Vagina (tissue), 2 donors: ENCODE measurements at regions not wholly inside any gene's neighbourhood (a gene's known extent, or its start where the extent isn't known, plus 50 kb on each side); places are given as distances from the start of the nearest gene placed in this dataset.

ENCODE experiments used
- DNase-seq, 2 donors: peaks; one replicate each; pipeline ENCODE4 v3.0.0-alpha.2; 2017; ENCODE audit errors: extremely low spot score in 2 of 2
- H3K27ac ChIP-seq: fragments of 200-600 bp; sonication (generic); one replicate; pipeline ENCODE4 v1.5.1; 2019
- H3K27me3 ChIP-seq: fragments of 200-600 bp; sonication (generic); one replicate; pipeline ENCODE4 v1.5.1; 2019
- H3K36me3 ChIP-seq, 2 donors: fragments of 200-600 bp; sonication (generic); one replicate each; pipeline ENCODE4 v1.5.1; 2017 to 2019
- H3K4me1 ChIP-seq: fragments of 200-600 bp; sonication (generic); one replicate; pipeline ENCODE4 v1.5.1; 2019
- H3K4me3 ChIP-seq, 2 donors: fragments of 200-600 bp; sonication (generic); 1 replicate in 1 of 2; 2 replicates in 1 of 2; pipeline ENCODE4 v1.5.1; 2016 to 2019
- H3K9me3 ChIP-seq: fragments of 200-600 bp; sonication (generic); one replicate; pipeline ENCODE4 v1.5.1; 2019
- POLR2A ChIP-seq, 2 donors: fragments of 450-650 bp; IDR thresholded peaks; one replicate each; pipeline ENCODE4 v1.6.1; 2017; ENCODE audit warnings: antibody characterized with exemption in 2 of 2, mild to moderate bottlenecking in 2 of 2, moderate library complexity in 2 of 2
- POLR2AphosphoS5 ChIP-seq, 2 donors: sonication (generic); formaldehyde crosslinking; IDR thresholded peaks; one replicate each; pipeline ENCODE4 v1.9.0; 2017; ENCODE audit warnings: antibody characterized with exemption in 2 of 2, mild to moderate bottlenecking in 2 of 2, low read depth in 1 of 2; ENCODE audit not compliant: insufficient read depth in 1 of 2
- intact Hi-C: fragments of 100-400 bp; cut with DNase I; formaldehyde crosslinking; loops from one replicate; pipeline ENCODE4 v1.15.1; 2023
- TF ChIP-seq, protein P1 (sequence below), 3 experiments: fragments of 450-650 bp in 2 of 3; fragments of 200-600 bp in 1 of 3; sonication (generic) in 1 of 3; IDR thresholded peaks; one replicate each; pipeline ENCODE4 v1.5.1; 2017 to 2019; ENCODE audit warnings: antibody characterized with exemption in 3 of 3, mild to moderate bottlenecking in 2 of 3, moderate library complexity in 2 of 3

DNA sequence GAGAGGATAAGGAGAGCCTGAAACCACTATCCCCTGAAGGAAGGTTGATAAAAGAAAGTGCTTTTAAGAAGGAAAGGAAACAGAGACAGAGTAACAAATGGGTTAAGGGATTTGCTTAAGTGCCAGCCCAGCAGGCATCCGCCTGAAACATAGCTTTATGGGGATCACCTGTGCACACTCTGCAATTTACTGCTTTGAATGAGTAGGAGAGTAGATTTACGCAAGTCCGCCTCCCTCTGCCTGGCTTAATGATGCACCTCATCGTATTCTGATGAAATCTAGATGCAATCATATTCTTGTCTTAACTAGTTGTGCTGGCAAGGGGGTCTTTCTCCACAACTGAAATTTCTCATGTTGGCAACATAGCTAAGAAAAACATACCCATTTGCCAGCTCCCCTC, 101.1 kb upstream of the ID4 start:
- no peak for TF ChIP-seq POLR2AphosphoS5 (IDR thresholded peaks at IDR 0.05; ENCODE audit: insufficient read depth in 1 of 2, low read depth in 1 of 2)
- TF ChIP-seq POLR2A (IDR thresholded peaks at IDR 0.05) = no peak
- TF ChIP-seq, protein P1, sequence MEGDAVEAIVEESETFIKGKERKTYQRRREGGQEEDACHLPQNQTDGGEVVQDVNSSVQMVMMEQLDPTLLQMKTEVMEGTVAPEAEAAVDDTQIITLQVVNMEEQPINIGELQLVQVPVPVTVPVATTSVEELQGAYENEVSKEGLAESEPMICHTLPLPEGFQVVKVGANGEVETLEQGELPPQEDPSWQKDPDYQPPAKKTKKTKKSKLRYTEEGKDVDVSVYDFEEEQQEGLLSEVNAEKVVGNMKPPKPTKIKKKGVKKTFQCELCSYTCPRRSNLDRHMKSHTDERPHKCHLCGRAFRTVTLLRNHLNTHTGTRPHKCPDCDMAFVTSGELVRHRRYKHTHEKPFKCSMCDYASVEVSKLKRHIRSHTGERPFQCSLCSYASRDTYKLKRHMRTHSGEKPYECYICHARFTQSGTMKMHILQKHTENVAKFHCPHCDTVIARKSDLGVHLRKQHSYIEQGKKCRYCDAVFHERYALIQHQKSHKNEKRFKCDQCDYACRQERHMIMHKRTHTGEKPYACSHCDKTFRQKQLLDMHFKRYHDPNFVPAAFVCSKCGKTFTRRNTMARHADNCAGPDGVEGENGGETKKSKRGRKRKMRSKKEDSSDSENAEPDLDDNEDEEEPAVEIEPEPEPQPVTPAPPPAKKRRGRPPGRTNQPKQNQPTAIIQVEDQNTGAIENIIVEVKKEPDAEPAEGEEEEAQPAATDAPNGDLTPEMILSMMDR (IDR thresholded peaks at IDR 0.05) = no peak

DNA sequence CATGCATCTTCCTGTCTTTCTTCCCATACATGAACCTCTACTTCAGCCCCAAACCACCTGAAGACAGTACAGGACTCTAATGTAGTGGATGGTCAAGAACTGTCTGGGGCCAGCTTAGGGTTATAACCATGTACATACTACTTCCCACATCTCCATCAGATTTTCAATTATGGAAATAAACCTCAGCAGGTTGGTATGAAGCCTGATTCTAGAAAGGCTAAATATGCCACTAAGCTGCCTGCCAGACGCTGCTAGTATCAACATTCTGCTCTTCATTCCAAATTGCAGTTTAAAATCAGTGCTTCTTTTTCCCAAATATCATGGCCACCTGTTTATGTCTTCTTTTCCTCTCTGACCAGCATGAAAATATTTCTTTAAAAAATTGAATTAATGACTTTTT, 99.2 kb upstream of the ID4 start:
- H3K4me3 ChIP-seq = no peak overlapping the region
- H3K27ac ChIP-seq = no peak overlapping the region
- H3K4me1 ChIP-seq = no peaks in the 10 kb centered on the region
- H3K27me3 ChIP-seq = no peaks in the 10 kb centered on the region
- no peak for TF ChIP-seq POLR2AphosphoS5 (IDR thresholded peaks at IDR 0.05; ENCODE audit: insufficient read depth in 1 of 2, low read depth in 1 of 2)
- no peak for TF ChIP-seq POLR2A (IDR thresholded peaks at IDR 0.05)
- TF ChIP-seq, protein P1 (IDR thresholded peaks at IDR 0.05) = no peak
- no peaks in the 10 kb centered on the region for H3K36me3 ChIP-seq
- DNase-seq = no peak
- no peaks in the 10 kb centered on the region for H3K9me3 ChIP-seq
- intact Hi-C loops = no loop called here

More for the DNA sequence above, 101.1 kb upstream of the ID4 start:
- no peaks in the 10 kb centered on the region for H3K9me3 ChIP-seq
- H3K36me3 ChIP-seq = no peaks in the 10 kb centered on the region
- H3K27me3 ChIP-seq = no peaks in the 10 kb centered on the region
- no peaks in the 10 kb centered on the region for H3K4me1 ChIP-seq
- intact Hi-C loops = no loop called here
- no peak overlapping the region for H3K27ac ChIP-seq
- H3K4me3 ChIP-seq = no peak overlapping the region
- no peak for DNase-seq

DNA sequence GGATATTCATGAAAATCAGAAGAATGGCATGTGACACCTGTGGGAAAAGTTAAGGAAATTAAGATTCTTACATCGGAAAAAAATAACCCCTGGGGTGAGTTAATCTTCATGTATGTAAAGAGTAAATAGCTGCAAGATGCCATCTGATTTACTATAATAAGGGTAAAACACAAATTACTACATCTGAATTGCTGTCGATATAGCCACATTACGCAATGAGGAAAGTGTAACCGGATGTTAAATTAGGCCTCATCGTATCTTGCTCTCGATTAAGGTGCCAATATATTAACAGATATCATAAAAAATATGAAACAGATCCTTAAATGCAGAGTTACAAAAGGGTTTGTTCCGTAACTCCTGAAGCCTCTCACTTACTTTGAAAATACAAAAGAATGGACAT, 87.4 kb upstream of the ID4 start:
- no peak overlapping the region for H3K27ac ChIP-seq
- no peaks in the 10 kb centered on the region for H3K9me3 ChIP-seq
- no peak for DNase-seq
- no peaks in the 10 kb centered on the region for H3K27me3 ChIP-seq
- no peak overlapping the region for H3K4me3 ChIP-seq
- no peaks in the 10 kb centered on the region for H3K36me3 ChIP-seq
- intact Hi-C loops = no loop called here
- no peak for TF ChIP-seq POLR2A (IDR thresholded peaks at IDR 0.05)
- TF ChIP-seq, protein P1 (IDR thresholded peaks at IDR 0.05) = no peak
- TF ChIP-seq POLR2AphosphoS5 (IDR thresholded peaks at IDR 0.05; ENCODE audit: insufficient read depth in 1 of 2, low read depth in 1 of 2) = no peak
- H3K4me1 ChIP-seq = no peaks in the 10 kb centered on the region

DNA sequence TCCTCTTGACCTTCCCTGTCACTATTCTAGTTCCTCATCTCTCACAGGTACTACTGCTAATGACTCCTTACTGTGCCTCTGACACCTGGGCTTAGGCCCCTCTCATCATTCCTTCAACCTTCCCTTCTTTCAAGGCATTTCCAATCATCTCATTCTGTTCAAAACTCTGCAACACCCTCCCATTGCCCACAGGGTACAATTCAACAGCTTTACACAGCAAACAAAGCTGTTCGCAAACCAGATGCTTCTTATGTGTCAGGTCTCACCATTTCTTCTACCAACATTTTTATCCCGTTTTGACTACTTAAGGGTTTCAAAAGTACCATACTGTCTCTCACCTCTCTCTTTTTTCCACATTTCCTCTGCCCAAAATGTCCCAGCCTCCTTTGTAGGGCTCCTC, 84.4 kb upstream of the ID4 start:
- H3K4me1 ChIP-seq = no peaks in the 10 kb centered on the region
- intact Hi-C loops = no loop called here
- H3K27me3 ChIP-seq = no peaks in the 10 kb centered on the region
- no peak overlapping the region for H3K27ac ChIP-seq
- no peaks in the 10 kb centered on the region for H3K9me3 ChIP-seq
- DNase-seq = no peak
- H3K4me3 ChIP-seq = no peak overlapping the region
- no peaks in the 10 kb centered on the region for H3K36me3 ChIP-seq
- TF ChIP-seq POLR2A (IDR thresholded peaks at IDR 0.05) (no peak), POLR2AphosphoS5 (IDR thresholded peaks at IDR 0.05; ENCODE audit: insufficient read depth in 1 of 2, low read depth in 1 of 2) (no peak)
- TF ChIP-seq, protein P1 (IDR thresholded peaks at IDR 0.05) = no peak

DNA sequence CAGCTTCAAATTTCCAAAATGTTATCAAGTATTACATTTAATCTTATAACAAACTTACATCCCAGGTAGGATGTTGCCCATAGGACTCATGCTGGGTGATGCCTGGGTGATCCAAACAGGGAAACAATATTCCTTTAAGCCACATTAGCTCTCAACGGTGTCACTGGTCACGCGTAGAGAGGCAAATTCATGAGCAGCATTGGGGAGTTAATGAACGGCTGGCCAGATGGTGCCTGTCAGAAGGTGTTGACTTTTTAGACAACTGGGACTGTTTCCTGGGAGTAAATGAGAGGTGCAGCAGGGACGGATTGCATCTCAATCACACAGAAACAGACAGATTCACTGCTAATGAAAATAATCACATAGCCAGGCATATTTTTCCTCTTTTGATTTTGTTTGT, 83.3 kb upstream of the ID4 start:
- Histone ChIP-seq H3K27me3 (no peaks in the 10 kb centered on the region), H3K9me3 (no peaks in the 10 kb centered on the region), H3K36me3 (no peaks in the 10 kb centered on the region), H3K4me1 (no peaks in the 10 kb centered on the region), H3K4me3 (no peak overlapping the region), H3K27ac (no peak overlapping the region)
- TF ChIP-seq POLR2AphosphoS5 (IDR thresholded peaks at IDR 0.05; ENCODE audit: insufficient read depth in 1 of 2, low read depth in 1 of 2) (no peak), POLR2A (IDR thresholded peaks at IDR 0.05) (no peak)
- TF ChIP-seq, protein P1 (IDR thresholded peaks at IDR 0.05) = no peak
- no peak for DNase-seq
- intact Hi-C loops = no loop called here
